Right renal pelvis (tissue), 4 donors: ENCODE measurements at regions not wholly inside any gene's neighbourhood (a gene's known extent, or its start where the extent isn't known, plus 50 kb on each side); places are given as distances from the start of the nearest gene placed in this dataset.
"Not testable (repeated sequence)": the region's sequence is repeated elsewhere in the genome, so short reads cannot be mapped to it uniquely, and the experiment has no call there.

Experiments used
- DNase-seq, 4 donors: peaks; one replicate each; pipeline ENCODE4 v3.0.0-alpha.2; 2013; ENCODE audit warnings: low read depth in 4 of 4, low spot score in 3 of 4, missing footprints in 1 of 4

GRCh38 chr1:30371888-30372791 lies 351.2 kb downstream of the MATN1 start:
- no peak for DNase-seq

GRCh38 chr1:30371179-30371788 lies 352.1 kb downstream of the MATN1 start:
- no peak for DNase-seq

- DNase-seq, result no peak
Observed at GRCh38 chr1:30368651-30369240, 354.6 kb downstream of the MATN1 start.

- DNase-seq, result no peak
Observed at GRCh38 chr1:30366911-30367310, 356.5 kb downstream of the MATN1 start.

- DNase-seq, result no peak
Observed at GRCh38 chr1:30366199-30366598, 357.2 kb downstream of the MATN1 start.

- DNase-seq, result no peak
Observed at GRCh38 chr1:30365596-30365995, 357.8 kb downstream of the MATN1 start.

- no peak for DNase-seq
Observed at GRCh38 chr1:30363031-30363430, 360.4 kb downstream of the MATN1 start.

GRCh38 chr1:30362603-30362990 lies 360.8 kb downstream of the MATN1 start:
- no peak for DNase-seq

- DNase-seq, result not testable (repeated sequence)
Observed at GRCh38 chr1:30361890-30362602, 361.3 kb downstream of the MATN1 start.

GRCh38 chr1:30360753-30361152 lies 362.6 kb downstream of the MATN1 start:
- no peak for DNase-seq

GRCh38 chr1:30360281-30360680 lies 363.1 kb downstream of the MATN1 start:
- DNase-seq, result no peak

- no peak for DNase-seq
Observed at GRCh38 chr1:30359539-30360220, 363.7 kb downstream of the MATN1 start.

GRCh38 chr1:30358500-30358899 lies 364.9 kb downstream of the MATN1 start:
- DNase-seq, result no peak

- no peak for DNase-seq
Observed at GRCh38 chr1:30356839-30357238, 366.5 kb downstream of the MATN1 start.

GRCh38 chr1:30354410-30354809 lies 369.0 kb downstream of the MATN1 start:
- DNase-seq, result no peak

- no peak for DNase-seq
Observed at GRCh38 chr1:30353637-30354036, 369.7 kb downstream of the MATN1 start.

- no peak for DNase-seq
Observed at GRCh38 chr1:30348147-30348546, 375.2 kb downstream of the MATN1 start.

GRCh38 chr1:30345491-30346130 lies 377.8 kb downstream of the MATN1 start:
- DNase-seq, result no peak

- DNase-seq, result no peak
Observed at GRCh38 chr1:30343562-30343961, 379.8 kb downstream of the MATN1 start.

- no peak for DNase-seq
Observed at GRCh38 chr1:30342535-30343141, 380.7 kb downstream of the MATN1 start.
